ENCODE measurements at regions not wholly inside any gene's neighbourhood (a gene's known extent, or its start where the extent isn't known, plus 50 kb on each side); places are given as distances from the start of the nearest gene placed in this dataset.

- DNase-seq (ENCODE audit: low read depth) = no peak
- in situ Hi-C loops (cut with HindIII; ENCODE audit: low pct_unique_long_range_greater_than_20kb, low sequenced_read_pairs) = no loop called here
Measured at GRCh38 chr1:216922406-216922805, 199.2 kb upstream of the ESRRG start.

DNA sequence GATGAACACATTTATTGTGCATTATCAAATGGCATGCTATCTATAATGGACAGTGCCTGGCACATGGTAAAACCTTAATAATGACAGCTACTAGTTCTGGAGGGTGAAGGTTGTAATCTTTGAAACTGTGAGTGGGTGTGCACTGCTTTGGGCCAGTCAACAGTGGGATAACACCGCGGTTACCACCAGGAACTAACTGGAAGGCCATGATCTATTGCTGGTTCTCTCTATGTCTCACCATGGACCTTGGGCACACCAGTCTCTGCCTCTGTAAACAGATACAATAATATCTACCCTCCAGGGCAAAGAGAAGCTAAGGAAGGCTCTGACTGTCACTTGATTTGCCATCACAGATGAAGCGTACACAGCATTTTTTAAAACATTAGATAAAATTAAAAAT is 198.6 kb upstream of the ESRRG start:
- in situ Hi-C loops (cut with HindIII; ENCODE audit: low pct_unique_long_range_greater_than_20kb, low sequenced_read_pairs) = no loop called here
- no peak for DNase-seq (ENCODE audit: low read depth)

- in situ Hi-C loops (cut with HindIII; ENCODE audit: low pct_unique_long_range_greater_than_20kb, low sequenced_read_pairs) = no loop called here
- DNase-seq (ENCODE audit: low read depth) = no peak
Measured at GRCh38 chr1:216919060-216919970, 196.1 kb upstream of the ESRRG start.

DNA sequence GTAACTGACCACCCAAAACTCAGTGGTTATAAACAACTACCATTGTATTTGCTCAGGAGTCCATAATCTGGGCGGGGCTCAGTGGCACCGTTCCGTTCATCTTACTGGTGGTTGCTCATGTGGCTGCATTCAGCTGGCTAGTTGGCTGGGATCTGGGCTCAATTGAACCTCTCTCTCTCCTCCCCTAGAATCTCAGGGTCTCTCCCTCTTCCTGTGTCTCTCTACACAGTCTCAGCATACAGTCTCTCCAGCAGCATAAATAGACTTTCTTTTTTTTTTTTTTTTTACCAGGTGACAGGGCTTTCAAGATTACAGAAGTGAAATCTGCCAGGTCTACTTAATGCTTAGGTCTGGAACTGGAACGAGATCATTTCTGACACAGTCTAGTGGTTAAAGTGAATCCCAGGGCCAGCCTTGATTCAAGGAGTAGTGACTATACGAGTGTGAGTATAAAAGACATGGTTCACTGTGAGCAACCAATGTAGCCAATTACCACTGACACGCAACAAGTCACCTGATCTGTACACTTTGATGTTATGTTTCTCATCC is 193.7 kb upstream of the ESRRG start:
- in situ Hi-C loops (cut with HindIII; ENCODE audit: low pct_unique_long_range_greater_than_20kb, low sequenced_read_pairs) = no loop called here
- DNase-seq (ENCODE audit: low read depth) = no peak

DNA sequence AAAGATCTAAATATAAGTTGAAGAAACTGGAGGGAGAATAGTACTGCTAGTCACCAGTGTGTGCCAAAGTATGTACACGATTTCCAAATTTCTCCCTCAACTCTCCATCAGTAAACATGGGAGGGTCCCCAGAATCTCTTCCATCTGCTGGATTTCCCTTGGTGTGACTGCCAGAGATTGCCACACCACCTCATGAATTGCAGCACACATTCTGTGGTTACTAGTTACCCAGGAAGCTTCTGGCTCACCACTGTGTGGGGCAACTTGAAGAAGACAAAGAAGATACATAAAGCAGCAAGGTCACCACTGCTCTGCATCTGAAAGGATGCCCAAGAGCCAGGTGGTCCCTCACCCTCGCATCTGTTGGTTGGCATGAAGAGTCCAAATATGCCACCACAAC is 191.7 kb upstream of the ESRRG start:
- in situ Hi-C loops (cut with HindIII; ENCODE audit: low pct_unique_long_range_greater_than_20kb, low sequenced_read_pairs) = no loop called here

DNA sequence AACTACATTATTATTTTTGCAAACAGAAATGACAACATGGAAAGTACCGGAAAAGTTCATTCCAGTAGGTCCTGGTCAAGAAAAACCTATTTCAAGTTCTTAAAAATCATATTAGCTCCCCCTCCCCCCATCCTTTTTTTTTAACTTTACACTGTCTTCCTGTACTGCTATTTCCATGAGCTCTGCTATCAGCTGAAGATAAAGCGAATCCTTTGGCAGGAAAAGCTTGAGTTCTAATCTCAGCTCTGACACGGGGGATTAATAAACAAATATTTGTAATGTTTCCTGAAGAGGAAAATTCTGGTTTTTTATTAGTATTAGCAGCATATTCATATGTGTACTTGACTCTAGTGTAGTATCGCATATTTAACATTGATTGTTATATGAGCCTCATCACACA is 190.7 kb upstream of the ESRRG start:
- no peak for DNase-seq (ENCODE audit: low read depth)
- in situ Hi-C loops (cut with HindIII; ENCODE audit: low pct_unique_long_range_greater_than_20kb, low sequenced_read_pairs) = no loop called here

More for the DNA sequence above, 191.7 kb upstream of the ESRRG start:
- DNase-seq (ENCODE audit: low read depth) = no peak

DNA sequence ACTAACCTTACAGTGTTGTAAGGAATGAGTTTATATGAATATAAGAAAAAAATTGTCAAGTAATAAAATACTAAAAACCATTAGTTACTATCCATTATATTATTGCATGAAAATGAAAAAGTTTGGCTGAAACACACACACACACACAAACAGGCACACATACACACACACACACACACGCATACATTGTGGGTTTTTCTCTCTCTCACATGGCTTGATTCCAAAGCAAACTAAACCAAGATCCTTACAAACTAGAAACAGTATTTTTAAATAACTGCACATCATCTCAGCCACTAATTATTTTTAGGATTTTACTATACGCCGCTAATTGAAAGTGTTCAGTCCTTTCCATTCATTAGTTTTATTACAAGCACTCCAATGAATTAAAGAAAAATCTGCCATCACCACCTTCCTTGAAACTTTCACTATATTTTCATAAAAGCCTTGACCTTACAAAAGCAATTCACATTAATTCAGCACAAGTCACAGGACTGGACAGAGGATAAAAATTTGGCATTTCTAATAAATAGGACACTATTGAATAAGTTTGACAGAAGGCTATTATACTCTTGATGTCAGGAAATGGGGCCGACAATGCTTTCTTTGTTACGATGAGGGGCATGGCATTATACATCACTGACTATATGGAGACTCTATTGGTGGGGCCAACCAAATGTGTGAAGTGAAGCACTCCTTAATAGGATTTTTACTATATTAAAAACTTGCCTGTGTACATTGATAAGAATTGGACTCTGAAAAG is 187.0 kb upstream of the ESRRG start:
- in situ Hi-C loops (cut with HindIII; ENCODE audit: low pct_unique_long_range_greater_than_20kb, low sequenced_read_pairs) = no loop called here
- DNase-seq (ENCODE audit: low read depth) = no peak

- no peak for DNase-seq (ENCODE audit: low read depth)
- in situ Hi-C loops (cut with HindIII; ENCODE audit: low pct_unique_long_range_greater_than_20kb, low sequenced_read_pairs) = no loop called here
Measured at GRCh38 chr1:216908126-216908525, 184.9 kb upstream of the ESRRG start.

GRCh38 chr1:216907100-216907499 is 183.9 kb upstream of the ESRRG start:
- in situ Hi-C loops (cut with HindIII; ENCODE audit: low pct_unique_long_range_greater_than_20kb, low sequenced_read_pairs) = no loop called here
- no peak for DNase-seq (ENCODE audit: low read depth)

- DNase-seq (ENCODE audit: low read depth) = no peak
- in situ Hi-C loops (cut with HindIII; ENCODE audit: low pct_unique_long_range_greater_than_20kb, low sequenced_read_pairs) = no loop called here
Measured at GRCh38 chr1:216905781-216906180, 182.6 kb upstream of the ESRRG start.

- no peak for DNase-seq (ENCODE audit: low read depth)
- in situ Hi-C loops (cut with HindIII; ENCODE audit: low pct_unique_long_range_greater_than_20kb, low sequenced_read_pairs) = no loop called here
Measured at GRCh38 chr1:216905137-216905536, 181.9 kb upstream of the ESRRG start.

GRCh38 chr1:216904471-216904870 is 181.2 kb upstream of the ESRRG start:
- in situ Hi-C loops (cut with HindIII; ENCODE audit: low pct_unique_long_range_greater_than_20kb, low sequenced_read_pairs) = no loop called here
- DNase-seq (ENCODE audit: low read depth) = no peak

GRCh38 chr1:216903382-216903740 is 180.1 kb upstream of the ESRRG start:
- in situ Hi-C loops (cut with HindIII; ENCODE audit: low pct_unique_long_range_greater_than_20kb, low sequenced_read_pairs) = no loop called here
- peak; percentile 37 for DNase-seq (ENCODE audit: low read depth)

- DNase-seq (ENCODE audit: low read depth) = no peak
- in situ Hi-C loops (cut with HindIII; ENCODE audit: low pct_unique_long_range_greater_than_20kb, low sequenced_read_pairs) = no loop called here
Measured at GRCh38 chr1:216902669-216903381, 179.6 kb upstream of the ESRRG start.

- in situ Hi-C loops (cut with HindIII; ENCODE audit: low pct_unique_long_range_greater_than_20kb, low sequenced_read_pairs) = no loop called here
- DNase-seq (ENCODE audit: low read depth) = no peak
Measured at GRCh38 chr1:216900116-216900620, 176.9 kb upstream of the ESRRG start.

DNA sequence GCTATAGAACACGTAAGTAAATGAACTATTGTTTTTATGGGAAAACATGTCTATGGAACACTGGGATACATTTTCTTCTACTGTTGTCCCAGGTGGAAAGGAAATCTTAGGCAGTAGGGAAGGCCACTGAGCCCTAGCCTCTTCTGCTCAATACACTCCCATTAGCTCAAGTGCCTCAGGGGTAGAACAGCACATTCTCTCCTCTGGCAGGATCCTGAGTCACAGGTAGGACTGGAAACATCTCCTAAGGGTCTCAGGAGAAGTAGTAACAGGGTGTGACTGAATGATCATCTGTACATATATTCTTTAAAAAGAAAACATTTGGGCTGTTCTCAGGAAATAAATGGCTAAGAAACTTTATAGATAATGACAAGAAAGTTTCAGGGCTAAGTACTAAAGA is 175.6 kb upstream of the ESRRG start:
- in situ Hi-C loops (cut with HindIII; ENCODE audit: low pct_unique_long_range_greater_than_20kb, low sequenced_read_pairs) = no loop called here
- no peak for DNase-seq (ENCODE audit: low read depth)

- no peak for DNase-seq (ENCODE audit: low read depth)
- in situ Hi-C loops (cut with HindIII; ENCODE audit: low pct_unique_long_range_greater_than_20kb, low sequenced_read_pairs) = no loop called here
Measured at GRCh38 chr1:216896146-216896545, 172.9 kb upstream of the ESRRG start.

- in situ Hi-C loops (cut with HindIII; ENCODE audit: low pct_unique_long_range_greater_than_20kb, low sequenced_read_pairs) = no loop called here
Measured at GRCh38 chr1:216894494-216894893, 171.3 kb upstream of the ESRRG start.

More at GRCh38 chr1:216894494-216894893, 171.3 kb upstream of the ESRRG start:
- no peak for DNase-seq (ENCODE audit: low read depth)

Measured in Caki2 (cell line).